IgD-negative memory B cell (primary cell): ENCODE measurements at regions not wholly inside any gene's neighbourhood (a gene's known extent, or its start where the extent isn't known, plus 50 kb on each side); places are given as distances from the start of the nearest gene placed in this dataset.

Experiments used
- H3K27ac Mint-ChIP-seq, 3 donors: one replicate each; pipeline ENCODE4 v1.8.0; 2020 to 2022; ENCODE audit warnings: mild to moderate bottlenecking in 3 of 3, mixed read lengths in 3 of 3, moderate library complexity in 1 of 3
- H3K27me3 Mint-ChIP-seq: one replicate; pipeline ENCODE4 v1.8.0; 2021; ENCODE audit warnings: mixed read lengths
- H3K36me3 Mint-ChIP-seq: one replicate; pipeline ENCODE4 v1.8.0; 2020; ENCODE audit warnings: mild to moderate bottlenecking, mixed read lengths
- H3K4me1 Mint-ChIP-seq, 3 donors: one replicate each; pipeline ENCODE4 v1.8.0; 2020 to 2022; ENCODE audit warnings: mixed read lengths in 3 of 3, mild to moderate bottlenecking in 1 of 3
- H3K4me3 Mint-ChIP-seq, 4 donors: one replicate each; pipeline ENCODE4 v1.8.0; 2020 to 2022; ENCODE audit warnings: mild to moderate bottlenecking in 4 of 4, mixed read lengths in 4 of 4, moderate library complexity in 3 of 4
- H3K9me3 Mint-ChIP-seq, 3 donors: one replicate each; pipeline ENCODE4 v1.8.0; 2020 to 2021; ENCODE audit warnings: mixed read lengths in 3 of 3, mild to moderate bottlenecking in 1 of 3

GRCh38 chr3:132781922-132782321 is 59.7 kb upstream of the NPHP3 start:
- no peak overlapping the region for H3K27ac Mint-ChIP-seq
- no peak overlapping the region for H3K4me3 Mint-ChIP-seq
- H3K9me3 Mint-ChIP-seq, result peaks cover 0 to 2% (median 0%) of the 10 kb centered on the region in 3 donors
- H3K4me1 Mint-ChIP-seq, result no peaks in the 10 kb centered on the region
- H3K36me3 Mint-ChIP-seq, result no peaks in the 10 kb centered on the region
- no peaks in the 10 kb centered on the region for H3K27me3 Mint-ChIP-seq

GRCh38 chr3:132777171-132777570 is 55.0 kb upstream of the NPHP3 start:
- Mint-ChIP-seq H3K27ac (no peak overlapping the region), H3K9me3 (no peaks in the 10 kb centered on the region), H3K4me1 (no peaks in the 10 kb centered on the region), H3K4me3 (no peak overlapping the region), H3K27me3 (no peaks in the 10 kb centered on the region), H3K36me3 (no peaks in the 10 kb centered on the region)

- H3K4me1 Mint-ChIP-seq, result no peaks in the 10 kb centered on the region
Observed at GRCh38 chr3:132773071-132773619, 50.9 kb upstream of the NPHP3 start.

GRCh38 chr3:132772252-132772651 is 50.0 kb upstream of the NPHP3 start:
- H3K9me3 Mint-ChIP-seq, result peaks cover 0 to 7% (median 0%) of the 10 kb centered on the region in 3 donors
- H3K4me1 Mint-ChIP-seq, result no peaks in the 10 kb centered on the region
- H3K27me3 Mint-ChIP-seq, result peaks cover 7% of the 10 kb centered on the region
- peaks cover 1% of the 10 kb centered on the region for H3K36me3 Mint-ChIP-seq
- no peak overlapping the region for H3K4me3 Mint-ChIP-seq
- H3K27ac Mint-ChIP-seq, result no peak overlapping the region

More at GRCh38 chr3:132773071-132773619, 50.9 kb upstream of the NPHP3 start:
- H3K9me3 Mint-ChIP-seq, result no peaks in the 10 kb centered on the region
- no peak overlapping the region for H3K27ac Mint-ChIP-seq
- H3K27me3 Mint-ChIP-seq, result peaks cover 5% of the 10 kb centered on the region
- H3K36me3 Mint-ChIP-seq, result peaks cover 1% of the 10 kb centered on the region
- H3K4me3 Mint-ChIP-seq, result no peak overlapping the region
